NCI-H524 (cell line): ENCODE measurements at regions not wholly inside any gene's neighbourhood (a gene's known extent, or its start where the extent isn't known, plus 50 kb on each side); places are given as distances from the start of the nearest gene placed in this dataset.

Experiments used
- DNase-seq, 2 experiments: peaks; one replicate each; lab custom pipeline; 2025; lab: John Stamatoyannopoulos, UW

DNA sequence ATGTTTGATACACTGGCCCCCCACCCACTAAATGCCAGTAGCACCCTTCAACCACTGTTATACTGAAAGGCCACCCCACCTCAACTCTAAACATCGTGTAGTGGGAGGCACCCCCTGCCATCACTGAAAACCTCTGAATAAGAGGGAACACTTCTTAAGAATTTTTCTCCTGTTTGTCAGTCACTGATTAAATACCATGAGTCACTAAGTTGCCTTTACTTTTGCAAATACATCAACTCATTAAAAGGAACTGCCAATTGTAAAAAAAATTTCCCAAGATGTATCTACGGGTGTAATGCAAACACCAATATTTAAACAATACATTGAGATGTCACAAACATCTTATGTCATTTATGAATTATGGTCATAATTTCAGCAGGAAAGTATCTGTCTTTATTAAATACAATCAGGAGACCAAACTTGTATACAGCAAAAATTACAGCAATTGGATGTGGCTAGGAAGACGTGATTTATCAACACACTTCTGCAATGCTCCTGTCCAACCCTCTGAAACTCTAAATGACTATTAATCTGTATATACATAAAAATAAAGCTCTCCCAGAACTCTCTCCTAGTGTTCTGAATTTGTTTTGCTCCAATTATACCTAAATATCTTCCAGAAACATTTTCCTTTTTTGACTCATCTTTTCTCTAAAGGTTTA lies 144.1 kb upstream of the STK17B start:
- no peak for DNase-seq

DNA sequence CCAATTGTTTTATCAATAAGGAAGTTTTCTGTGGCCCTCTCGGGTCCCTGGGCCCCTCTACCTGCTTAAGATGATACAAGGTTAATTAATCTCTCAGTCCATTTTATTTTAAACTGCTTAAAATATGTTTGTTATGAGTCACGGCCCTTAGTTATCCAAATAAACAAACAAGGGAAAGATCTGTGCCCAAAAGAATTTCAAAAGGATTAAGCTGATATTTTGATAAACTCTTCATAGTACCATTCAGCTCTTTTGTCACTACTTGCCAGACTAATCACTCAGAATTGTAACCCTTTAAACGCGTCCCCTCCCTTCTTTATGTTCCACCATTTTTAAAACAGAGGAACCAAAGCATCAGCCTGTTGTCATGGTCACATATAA lies 144.7 kb upstream of the STK17B start:
- DNase-seq = no peak

DNA sequence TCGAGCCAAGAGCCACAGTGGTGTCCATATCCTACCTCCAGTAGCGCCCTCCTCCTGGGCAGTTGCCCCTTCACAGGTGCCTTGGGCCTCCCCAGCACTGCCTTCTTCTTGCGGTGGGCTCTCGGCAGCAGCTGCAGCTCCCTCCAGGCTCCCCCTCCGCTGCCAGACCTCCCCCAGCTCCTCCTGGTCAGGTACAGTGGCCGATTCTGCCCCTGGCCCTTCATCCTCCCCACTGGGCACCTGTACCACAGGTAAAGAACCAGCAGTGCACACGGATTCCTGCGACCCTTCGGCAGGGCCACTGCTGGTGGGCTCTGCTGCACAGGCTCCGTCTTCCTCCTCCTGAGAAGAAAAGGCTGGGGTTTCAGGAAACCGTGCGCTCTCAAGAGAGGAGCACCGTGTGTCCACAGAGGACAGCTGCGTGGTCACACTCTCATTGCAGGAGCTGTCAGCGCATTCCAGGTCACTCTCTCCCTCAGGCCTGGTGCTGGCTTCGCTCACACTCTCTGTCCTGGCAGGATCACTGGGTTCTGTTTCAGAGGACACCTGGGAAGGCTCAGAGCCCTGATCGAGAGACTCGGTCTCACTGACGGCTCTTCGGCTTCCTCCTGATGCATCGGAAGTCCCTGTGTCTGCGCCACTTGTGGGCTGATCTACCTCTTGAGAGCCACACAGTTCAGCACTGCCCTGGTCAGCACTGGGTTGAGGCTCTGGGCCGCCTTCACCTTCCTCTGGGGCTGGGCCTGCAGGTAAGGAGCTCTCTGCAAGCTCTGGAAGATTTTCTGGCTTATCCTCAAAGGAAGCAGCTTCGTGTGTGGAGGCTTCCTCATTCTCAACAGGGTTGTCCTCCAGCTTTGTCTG lies 147.4 kb upstream of the STK17B start:
- DNase-seq = no peak

DNA sequence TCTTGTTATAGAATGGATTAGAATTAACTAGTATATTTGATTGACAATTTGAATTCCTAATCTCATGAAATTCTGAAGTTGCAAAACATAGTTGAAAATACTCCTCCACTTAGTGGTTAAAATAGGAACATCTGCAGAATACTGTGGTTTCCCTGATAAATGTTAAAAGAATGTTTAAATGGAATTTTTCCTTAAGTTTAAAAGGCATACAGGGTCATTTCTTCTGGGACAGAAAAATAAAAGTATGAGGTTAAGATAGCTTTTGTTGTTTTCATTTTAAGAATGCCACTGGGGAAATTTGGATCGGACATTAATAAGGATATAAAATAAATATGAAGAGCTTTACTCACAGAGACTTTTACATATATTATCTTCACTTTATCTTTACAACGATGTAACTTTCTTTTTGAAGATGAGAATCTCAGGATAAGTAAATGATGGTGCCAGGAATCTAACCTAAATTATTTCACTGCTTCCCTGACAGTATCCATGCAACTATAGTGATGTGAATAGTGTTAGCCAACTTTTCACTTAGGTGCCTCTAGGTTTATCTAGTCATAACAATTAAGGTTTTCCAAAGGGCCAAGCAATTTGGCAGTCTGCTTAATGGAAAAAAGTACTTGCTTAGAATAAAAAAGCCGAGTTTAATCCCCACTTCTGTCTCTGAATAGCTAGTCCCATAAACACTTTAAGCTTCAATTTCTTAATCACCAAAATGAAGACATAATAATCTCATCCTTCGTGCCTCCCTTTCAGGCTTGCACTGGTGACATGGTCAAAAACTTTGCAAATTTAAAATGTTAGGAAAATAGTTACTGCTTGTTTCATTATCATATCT lies 151.8 kb upstream of the STK17B start:
- DNase-seq = peak in 1 of 2 experiments; percentile 50

DNA sequence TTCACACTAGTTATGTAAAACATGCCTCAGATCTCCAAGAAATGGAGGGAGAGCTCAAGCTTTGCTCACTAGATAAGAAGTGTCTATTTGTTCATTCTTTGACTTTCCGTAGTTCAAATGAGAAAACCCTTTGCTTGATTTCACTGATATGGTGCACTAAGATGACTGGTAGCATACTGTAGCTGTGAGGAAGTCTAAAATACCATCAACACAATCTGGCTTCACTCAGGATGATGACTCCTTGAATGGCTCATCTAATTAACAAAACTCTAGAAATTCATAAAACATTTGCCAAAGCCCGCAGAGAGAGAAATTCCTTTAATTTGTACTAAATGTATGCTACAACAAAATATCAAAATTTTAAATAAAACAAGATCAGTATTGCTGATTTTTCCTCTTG lies 152.8 kb upstream of the STK17B start:
- DNase-seq = no peak

DNA sequence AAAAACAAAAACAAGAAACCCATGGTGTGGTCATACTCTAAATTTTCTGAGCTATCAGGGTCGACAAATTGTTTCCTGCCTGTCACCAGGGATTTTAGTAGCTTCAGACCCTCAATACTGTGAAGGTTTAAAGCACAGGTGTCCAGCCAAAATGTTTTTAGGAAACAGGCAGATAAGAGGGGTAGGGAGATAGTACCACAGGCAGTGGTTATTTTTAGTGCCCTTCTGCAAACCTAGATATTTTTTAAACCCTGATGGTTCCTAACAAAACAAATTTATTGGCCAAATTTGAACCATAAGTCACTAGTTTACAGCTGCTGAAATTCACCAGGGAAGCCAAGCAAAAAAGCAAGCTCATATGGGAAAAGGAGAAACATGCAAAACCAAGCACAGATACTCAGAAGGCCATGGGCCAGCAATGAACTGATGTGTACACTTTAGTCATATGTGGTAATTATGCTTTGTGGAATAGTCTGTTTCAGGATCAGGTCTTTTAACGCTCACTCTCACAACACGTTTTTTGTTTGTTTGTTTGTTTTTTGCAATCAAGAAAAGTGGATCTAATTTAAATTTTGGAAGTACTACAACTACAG lies 156.8 kb upstream of the STK17B start:
- no peak for DNase-seq

DNA sequence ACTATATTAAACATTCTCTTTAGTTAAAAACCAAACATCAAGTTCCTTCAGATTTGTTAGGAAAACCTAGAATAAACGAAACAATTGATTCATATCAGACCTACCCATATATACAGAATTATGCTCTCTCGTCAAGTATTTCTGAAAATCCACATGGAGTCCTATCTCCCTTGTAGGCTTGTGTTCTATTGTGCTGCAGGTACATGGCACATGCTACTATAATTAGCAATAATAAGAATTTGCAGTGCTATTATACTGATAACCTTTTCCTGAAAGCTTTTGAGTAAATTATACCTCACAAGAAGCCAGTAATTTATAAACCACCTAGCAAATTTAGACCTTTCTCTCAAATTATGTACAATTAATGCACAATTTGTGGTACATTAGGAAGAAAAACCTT lies 158.6 kb upstream of the STK17B start:
- DNase-seq = no peak

DNA sequence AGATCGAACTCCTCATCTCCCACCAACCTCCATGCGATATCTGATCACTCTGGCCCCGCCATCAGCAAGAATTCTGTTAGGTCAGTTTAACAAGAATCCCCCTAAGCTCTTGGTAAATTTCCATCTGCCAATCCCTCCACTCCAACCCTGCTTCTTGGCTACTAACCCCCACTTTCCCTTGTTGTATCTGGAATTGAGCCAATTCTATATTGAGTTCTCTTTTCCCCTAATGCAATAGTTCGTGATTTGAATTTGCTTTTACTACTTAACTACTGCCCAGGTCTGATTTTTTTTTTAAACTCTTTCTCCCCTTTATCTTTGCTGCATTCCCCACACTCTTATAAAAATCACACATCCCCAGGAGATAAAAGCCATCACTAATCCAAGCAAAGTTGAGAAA lies 159.3 kb upstream of the STK17B start:
- peak in 1 of 2 experiments; percentile 44 for DNase-seq

DNA sequence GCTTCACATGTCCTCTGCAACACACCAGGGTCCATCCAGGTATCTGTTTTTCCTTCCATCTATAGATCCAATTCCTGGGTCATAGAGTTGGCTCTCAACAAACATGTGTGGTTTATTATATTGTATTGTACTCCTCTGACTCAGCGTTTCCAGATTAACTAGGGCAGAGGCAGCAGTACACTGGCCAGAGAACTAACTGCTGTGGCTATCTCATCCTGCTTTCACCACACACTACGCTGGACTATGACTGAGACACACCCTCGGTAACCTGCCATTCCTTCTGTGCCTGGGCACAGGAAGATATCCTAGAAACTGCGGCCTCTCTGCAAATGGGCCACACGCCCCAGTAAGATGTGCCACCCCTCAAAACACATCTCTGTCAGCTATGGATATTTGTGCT lies 159.8 kb upstream of the STK17B start:
- no peak for DNase-seq

DNA sequence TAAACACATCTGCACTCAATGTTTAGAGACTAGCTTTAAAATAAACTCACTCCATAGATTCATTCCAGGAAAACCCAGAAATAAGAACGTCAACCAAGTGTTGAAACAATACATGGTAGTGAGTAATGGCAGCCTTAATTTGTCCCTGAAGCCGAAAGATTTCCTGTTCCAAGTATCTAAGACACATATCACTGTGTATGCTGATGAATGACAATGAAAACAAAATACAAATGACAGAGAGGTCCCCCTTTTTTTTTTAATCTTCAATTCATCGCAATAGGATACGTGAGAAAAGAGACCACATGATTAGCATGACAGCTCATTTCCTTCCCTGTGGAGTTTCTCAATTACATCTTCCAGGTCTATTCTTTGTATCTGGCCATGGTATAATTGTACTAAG lies 160.5 kb upstream of the STK17B start:
- no peak for DNase-seq

DNA sequence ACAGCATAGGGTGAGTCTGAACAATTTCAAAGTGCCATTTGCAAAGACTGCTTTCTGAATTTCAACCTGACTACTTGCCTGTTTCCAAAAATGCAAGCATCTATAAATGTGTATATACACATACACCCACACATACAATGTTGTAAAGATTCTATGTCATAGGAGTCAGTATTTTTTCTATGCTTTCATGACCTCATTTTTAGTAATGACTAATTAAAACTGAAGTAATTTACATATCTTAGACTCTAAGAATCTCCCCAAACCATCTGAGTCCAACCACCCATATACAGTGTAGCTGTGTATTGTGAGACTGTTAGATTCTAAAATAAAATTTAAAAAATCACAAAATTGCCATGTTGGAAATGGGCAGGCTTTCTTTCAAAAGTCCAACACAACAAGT lies 162.0 kb upstream of the STK17B start:
- no peak for DNase-seq

DNA sequence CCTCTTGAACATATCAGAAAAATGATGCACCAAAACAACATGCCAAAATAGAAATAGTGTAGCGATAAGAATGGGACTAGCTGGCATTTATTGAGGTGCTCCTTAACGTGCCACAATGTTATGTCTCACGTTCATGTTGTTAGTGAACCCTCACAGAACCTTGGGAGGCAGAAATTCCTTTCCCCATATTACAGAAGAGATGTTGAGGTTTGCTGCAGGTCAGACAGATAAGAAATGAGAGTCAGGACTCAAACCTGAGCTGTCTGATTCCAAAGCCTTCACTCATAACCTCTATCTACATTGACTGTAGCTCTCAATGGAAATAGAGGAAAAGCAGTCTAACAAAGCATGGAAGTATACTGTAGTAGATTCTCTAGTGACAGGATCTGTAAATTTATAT lies 163.3 kb upstream of the STK17B start:
- no peak for DNase-seq

DNA sequence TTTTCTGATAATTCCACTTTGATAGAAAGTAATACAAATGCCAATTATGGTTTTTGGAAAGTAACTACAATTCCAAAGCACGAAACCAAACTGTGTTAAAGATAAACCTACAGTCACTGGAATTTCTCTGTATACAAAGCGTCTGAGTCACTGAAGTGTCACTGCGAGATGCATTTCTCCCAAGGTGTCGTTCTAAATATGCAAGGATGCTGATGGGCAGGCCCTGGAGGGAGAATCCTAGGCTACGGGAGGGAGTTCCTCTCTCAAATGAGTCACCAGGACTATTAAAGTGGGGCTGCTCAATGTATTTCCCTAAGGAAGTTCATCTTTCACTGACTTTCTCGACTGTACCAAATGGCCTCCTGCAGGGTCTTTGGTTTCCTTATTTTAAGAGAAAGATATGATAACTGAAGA lies 163.8 kb upstream of the STK17B start:
- no peak for DNase-seq

DNA sequence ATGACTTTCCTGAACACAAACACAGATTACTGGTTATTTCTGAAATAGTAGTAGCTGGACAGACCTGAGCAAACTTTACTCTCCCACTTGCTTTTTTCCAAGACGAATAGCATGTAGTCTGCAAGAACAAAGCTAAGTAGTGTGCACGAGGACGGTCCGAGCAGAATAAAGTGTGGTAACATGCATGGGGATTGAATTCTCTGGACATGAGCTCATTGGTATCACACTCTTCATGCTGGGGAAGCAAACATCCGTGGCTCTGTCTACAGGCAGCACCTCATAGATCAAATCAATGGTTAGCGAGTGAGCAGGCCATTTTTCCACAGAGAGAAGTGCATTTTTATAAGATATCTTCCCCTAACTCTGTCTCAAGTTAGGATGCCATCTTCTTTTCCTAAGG lies 164.8 kb upstream of the STK17B start:
- no peak for DNase-seq

DNA sequence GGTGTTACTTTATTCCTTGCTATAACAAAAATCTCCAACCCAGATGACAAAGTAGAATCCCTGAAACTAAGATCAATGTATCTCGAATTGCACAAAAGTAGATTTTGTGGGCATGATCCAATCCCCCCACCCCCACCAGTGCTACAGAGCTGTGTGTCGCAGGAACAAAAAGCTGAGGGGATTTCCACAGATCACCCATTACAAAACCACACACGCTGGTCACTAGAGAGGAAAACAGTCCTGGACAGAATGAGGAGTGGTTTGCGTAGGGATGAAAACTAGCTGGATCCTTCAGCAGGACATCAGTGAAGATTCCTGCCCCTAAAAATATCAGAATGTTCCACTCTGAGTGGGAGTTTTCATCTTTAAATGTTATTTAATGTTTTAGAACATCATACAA lies 165.3 kb upstream of the STK17B start:
- DNase-seq = no peak

DNA sequence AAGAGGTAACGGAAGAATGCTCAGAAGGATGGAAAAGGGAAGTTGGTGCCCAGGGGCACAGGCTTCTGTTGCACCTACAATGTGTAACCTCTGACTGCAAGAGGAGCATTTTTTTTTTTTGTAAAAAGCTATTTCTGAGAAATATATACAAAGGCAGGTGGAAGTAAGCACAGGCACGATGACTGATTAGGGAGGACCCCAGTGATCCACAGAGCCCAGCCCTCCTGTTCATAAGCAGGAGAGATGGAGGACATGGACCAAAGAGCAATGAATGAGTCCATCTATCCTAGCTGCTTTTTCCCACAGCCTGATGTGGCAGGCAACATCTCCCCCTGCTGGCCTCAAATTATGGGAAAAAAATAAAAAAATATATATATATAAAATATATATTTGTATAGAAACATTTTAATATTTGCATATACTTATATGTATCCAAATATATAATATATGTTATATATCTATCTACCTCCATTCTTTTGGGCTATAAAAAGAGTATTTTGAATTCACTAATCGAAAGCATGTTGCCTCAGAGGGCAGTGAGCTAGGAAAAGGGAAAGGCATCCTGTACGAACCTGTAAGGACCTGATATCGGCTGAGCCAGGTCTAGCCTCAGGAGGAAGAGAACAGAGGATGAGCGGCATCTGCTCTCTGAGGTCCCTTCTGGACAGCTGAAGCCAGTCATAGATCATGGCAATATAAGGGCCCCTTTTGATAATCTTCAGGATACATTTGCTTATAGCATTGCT lies 166.0 kb upstream of the STK17B start:
- DNase-seq = peak in 1 of 2 experiments; percentile 26

DNA sequence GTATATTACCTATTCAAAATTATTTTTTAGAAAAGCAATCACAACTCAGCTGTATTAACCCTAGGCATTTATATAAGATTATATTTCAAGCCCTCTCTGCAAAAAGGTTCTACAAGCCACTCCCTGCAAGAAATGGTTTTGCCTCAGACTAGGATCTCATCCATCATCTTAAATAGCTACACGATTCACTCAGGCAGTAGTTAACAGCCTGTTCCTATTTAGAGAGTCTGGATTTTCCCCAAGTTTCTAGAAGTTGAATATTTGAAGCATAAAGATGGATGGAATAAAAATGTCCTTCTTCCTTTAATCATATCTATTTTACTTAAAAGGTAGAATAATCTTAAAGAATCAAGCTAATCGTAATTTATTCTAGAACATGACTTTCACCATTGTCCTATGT lies 167.1 kb upstream of the STK17B start:
- DNase-seq = no peak

DNA sequence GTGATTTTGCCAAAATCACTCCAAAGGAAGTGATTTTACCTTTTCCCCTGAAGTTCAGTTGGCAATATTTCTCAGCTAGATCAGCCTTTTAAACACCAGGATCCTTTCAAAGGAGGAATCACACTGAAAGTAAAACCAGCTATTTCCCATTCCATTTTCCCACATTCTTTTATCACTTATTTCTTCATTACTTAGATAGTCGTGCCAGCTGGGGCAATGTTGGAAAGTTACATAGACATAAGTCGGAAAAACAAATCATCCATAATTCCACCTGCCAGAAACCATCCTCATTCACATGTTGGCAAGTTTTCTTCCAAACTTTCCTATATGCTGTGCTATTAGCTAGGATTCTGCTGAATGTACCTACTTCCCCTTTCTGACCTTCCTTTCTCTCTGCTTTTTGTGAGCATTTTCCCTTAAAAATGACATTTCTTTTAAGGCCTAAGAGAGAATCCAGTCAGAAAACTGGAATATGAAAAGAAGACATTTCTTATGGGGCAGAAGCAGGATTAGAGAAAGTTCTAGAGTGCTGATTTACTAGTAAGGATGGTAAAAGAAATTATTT lies 170.0 kb upstream of the STK17B start:
- DNase-seq = no peak

DNA sequence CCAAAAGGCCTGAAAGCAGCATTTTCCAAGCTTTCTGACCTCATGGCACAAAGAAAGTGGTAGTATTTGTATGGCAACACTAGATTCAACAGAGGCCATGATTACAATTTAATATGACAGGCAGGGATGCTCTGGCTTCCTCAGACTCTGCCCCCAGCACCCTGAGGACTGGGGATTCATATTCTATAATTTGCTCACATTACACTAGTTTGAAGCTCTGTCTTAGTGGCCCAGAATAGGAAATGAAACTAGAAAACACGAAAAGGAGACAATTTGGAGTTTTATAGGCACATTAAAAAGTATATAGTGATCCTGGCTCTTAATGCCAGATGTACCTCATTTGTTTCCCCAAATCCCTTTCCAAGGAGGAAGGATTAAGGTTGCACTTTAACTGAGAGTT lies 173.0 kb upstream of the STK17B start:
- DNase-seq = no peak

DNA sequence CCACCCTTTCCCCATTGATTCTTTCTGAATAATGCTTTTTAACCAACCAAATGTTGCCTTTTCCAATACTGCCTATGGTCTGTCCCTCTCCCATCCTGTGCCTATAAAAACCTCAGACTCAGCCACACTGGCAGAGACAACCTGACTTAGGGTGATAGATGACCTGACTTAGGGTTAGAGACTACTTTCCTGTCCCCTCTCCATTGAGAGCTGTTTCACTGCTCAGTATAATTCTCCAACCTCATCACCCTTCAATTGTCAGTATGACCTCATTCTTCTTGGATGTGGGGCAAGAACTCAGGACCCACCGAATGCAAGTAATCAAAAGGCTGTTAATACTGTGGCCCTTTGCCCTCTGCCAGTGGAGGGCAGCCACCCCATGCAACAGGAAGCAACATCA lies 182.3 kb upstream of the STK17B start:
- DNase-seq = no peak

DNA sequence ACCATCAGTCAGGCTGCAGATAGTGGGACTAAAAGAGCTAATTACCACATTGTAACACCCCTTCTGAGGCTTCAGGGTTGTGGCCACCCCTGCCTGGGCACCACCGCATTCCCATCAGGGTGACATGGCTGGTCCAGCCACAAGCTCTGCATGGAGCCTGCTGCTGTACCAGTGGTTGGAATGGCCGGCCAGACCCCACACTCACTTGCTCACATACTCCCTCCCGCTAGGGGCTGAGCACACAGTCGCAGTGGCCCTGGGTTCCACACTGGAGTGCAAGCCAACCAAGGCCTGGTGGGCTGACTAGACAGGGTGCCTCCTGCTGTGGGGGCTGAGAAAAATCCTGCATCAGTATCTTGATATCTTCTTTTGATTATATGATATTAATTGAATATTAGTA lies 182.8 kb upstream of the STK17B start:
- no peak for DNase-seq
